ENCODE measurements at regions not wholly inside any gene's neighbourhood (a gene's known extent, or its start where the extent isn't known, plus 50 kb on each side); places are given as distances from the start of the nearest gene placed in this dataset.
"Not testable (repeated sequence)": the region's sequence is repeated elsewhere in the genome, so short reads cannot be mapped to it uniquely, and the experiment has no call there.

DNA sequence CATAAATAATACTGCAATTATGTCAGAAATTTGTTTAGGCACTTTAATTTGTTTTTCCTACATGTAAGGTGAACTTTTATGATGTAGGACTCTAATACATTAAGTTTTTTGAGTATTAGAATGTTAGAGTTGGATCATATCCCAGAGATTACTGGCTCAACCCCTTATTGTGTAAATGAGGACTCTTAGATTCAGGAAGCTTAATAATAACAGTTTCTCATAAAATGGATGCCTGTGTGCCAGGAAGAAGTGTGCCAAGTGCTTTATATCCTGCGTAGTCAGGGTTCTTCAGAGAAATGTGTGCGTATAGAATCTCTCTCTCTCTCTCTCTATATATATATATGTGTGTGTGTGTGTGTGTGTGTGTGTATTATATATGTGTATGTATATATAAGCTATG lies 388.5 kb downstream of the CAAP1 start:
- H3K4me3 ChIP-seq (ENCODE audit: low read depth, low read length) = no peak overlapping the region
- CTCF ChIA-PET = interaction anchor here (0.7 kb wide), 1 partner anchor 70 kb away, joined by 3 read pairs; no protein-coding TSS in a partner anchor

DNA sequence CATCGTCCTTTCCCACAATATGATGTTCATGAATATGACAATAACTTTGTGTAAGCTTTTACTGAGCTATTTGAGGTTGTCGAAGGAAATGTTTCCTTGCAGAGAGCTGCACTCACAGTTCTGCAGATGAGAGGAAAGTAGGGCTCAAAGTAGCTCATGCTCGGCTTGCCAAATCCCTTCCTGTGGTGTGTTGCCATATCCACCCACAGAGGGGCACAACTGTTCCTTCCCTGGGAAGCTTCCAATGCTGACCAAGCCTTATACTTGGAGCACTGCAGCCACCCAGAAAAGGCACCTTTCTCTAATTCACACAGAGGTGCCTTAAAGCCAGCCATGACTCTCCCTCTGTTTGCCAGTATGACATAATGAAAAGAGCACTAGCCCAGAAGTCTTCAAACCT lies 390.3 kb downstream of the CAAP1 start:
- TF ChIP-seq ZNF830 (tag by site-specific recombination; IDR thresholded peaks at IDR 0.05; ENCODE audit: low read depth) (no peak), ZFHX2 (tag by site-specific recombination; conservative IDR thresholded peaks at IDR 0.05) (no peak), PRDM1 (tag by site-specific recombination; IDR thresholded peaks at IDR 0.05) (no peak), ZNF133 (tag by site-specific recombination; IDR thresholded peaks at IDR 0.05) (no peak), ZBTB8A (tag by site-specific recombination; IDR thresholded peaks at IDR 0.05) (no peak), ZNF2 (tag by site-specific recombination; IDR thresholded peaks at IDR 0.05) (no peak), ZNF623 (tag by site-specific recombination; IDR thresholded peaks at IDR 0.05) (no peak), ZNF292 (tag by site-specific recombination; IDR thresholded peaks at IDR 0.05; ENCODE audit: borderline replicate concordance, low read depth) (no peak), ZNF48 (tag by site-specific recombination; IDR thresholded peaks at IDR 0.05) (no peak), ZNF350 (tag by site-specific recombination; IDR thresholded peaks at IDR 0.05) (no peak), ZNF514 (tag by site-specific recombination; IDR thresholded peaks at IDR 0.05) (no peak), SP7 (tag by site-specific recombination; IDR thresholded peaks at IDR 0.05) (no peak), ZNF404 (tag by site-specific recombination; IDR thresholded peaks at IDR 0.05) (no peak), ZNF391 (tag by site-specific recombination; IDR thresholded peaks at IDR 0.05; ENCODE audit: borderline replicate concordance, low read depth) (no peak)
- no peak overlapping the region for H3K27ac ChIP-seq (ENCODE audit: extremely low read depth, low read depth, low read length)
- H3K36me3 ChIP-seq (ENCODE audit: control insufficient read depth in 2 of 2, insufficient read depth in 1 of 2, low read length in 2 of 2) = no peaks in the 10 kb centered on the region
- POLR2A ChIA-PET = no interaction called here
- CTCF ChIA-PET = no interaction called here
- no peaks in the 10 kb centered on the region for H3K4me1 ChIP-seq (ENCODE audit: control insufficient read depth, insufficient read depth, low read length)
- H3K9me3 ChIP-seq (ENCODE audit: control insufficient read depth, insufficient read depth, low read depth, low read length) = no peaks in the 10 kb centered on the region
- H3K4me3 ChIP-seq (ENCODE audit: low read depth, low read length) = no peak overlapping the region

More for the DNA sequence above, 388.5 kb downstream of the CAAP1 start:
- no peak overlapping the region for H3K27ac ChIP-seq (ENCODE audit: extremely low read depth, low read depth, low read length)
- no peaks in the 10 kb centered on the region for H3K4me1 ChIP-seq (ENCODE audit: control insufficient read depth, insufficient read depth, low read length)
- no peaks in the 10 kb centered on the region for H3K9me3 ChIP-seq (ENCODE audit: control insufficient read depth, insufficient read depth, low read depth, low read length)
- H3K36me3 ChIP-seq (ENCODE audit: control insufficient read depth in 2 of 2, insufficient read depth in 1 of 2, low read length in 2 of 2) = no peaks in the 10 kb centered on the region
- TF ChIP-seq, protein P1, sequence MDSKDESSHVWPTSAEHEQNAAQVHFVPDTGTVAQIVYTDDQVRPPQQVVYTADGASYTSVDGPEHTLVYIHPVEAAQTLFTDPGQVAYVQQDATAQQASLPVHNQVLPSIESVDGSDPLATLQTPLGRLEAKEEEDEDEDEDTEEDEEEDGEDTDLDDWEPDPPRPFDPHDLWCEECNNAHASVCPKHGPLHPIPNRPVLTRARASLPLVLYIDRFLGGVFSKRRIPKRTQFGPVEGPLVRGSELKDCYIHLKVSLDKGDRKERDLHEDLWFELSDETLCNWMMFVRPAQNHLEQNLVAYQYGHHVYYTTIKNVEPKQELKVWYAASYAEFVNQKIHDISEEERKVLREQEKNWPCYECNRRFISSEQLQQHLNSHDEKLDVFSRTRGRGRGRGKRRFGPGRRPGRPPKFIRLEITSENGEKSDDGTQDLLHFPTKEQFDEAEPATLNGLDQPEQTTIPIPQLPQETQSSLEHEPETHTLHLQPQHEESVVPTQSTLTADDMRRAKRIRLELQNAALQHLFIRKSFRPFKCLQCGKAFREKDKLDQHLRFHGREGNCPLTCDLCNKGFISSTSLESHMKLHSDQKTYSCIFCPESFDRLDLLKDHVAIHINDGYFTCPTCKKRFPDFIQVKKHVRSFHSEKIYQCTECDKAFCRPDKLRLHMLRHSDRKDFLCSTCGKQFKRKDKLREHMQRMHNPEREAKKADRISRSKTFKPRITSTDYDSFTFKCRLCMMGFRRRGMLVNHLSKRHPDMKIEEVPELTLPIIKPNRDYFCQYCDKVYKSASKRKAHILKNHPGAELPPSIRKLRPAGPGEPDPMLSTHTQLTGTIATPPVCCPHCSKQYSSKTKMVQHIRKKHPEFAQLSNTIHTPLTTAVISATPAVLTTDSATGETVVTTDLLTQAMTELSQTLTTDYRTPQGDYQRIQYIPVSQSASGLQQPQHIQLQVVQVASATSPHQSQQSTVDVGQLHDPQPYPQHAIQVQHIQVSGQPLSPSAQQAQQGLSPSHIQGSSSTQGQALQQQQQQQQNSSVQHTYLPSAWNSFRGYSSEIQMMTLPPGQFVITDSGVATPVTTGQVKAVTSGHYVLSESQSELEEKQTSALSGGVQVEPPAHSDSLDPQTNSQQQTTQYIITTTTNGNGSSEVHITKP (tag by site-specific recombination; IDR thresholded peaks at IDR 0.05) = no peak
- no peak for TF ChIP-seq ZNF416 (tag by site-specific recombination; IDR thresholded peaks at IDR 0.05)
- POLR2A ChIA-PET = no interaction called here

DNA sequence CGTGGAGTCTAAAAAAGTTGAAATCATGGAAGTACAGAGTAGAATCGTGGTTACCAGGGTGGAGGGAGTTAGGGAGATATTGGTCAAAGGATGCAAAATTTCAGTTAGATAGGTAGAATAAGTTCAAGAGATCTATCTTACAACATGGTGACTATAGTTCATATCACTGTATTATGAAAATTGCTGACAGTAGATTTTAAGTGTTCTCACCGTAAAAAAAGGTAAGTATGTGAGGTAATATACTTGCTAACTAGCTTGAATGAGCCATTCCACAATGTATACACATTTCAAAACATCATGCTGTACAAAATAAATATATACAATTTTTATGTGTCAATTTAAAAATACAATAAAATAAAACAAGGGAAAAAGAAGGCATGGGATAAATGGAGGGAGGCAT lies 392.1 kb downstream of the CAAP1 start:
- Histone ChIP-seq H3K36me3 (ENCODE audit: control insufficient read depth in 2 of 2, insufficient read depth in 1 of 2, low read length in 2 of 2) (no peaks in the 10 kb centered on the region), H3K4me1 (ENCODE audit: control insufficient read depth, insufficient read depth, low read length) (no peaks in the 10 kb centered on the region), H3K27ac (ENCODE audit: extremely low read depth, low read depth, low read length) (no peak overlapping the region), H3K4me3 (ENCODE audit: low read depth, low read length) (no peak overlapping the region), H3K9me3 (ENCODE audit: control insufficient read depth, insufficient read depth, low read depth, low read length) (no peaks in the 10 kb centered on the region)
- ChIA-PET POLR2A (no interaction called here), CTCF (no interaction called here)
- TF ChIP-seq ZNF544 (tag by site-specific recombination; IDR thresholded peaks at IDR 0.05) (no peak), ZNF350 (tag by site-specific recombination; IDR thresholded peaks at IDR 0.05) (no peak)

DNA sequence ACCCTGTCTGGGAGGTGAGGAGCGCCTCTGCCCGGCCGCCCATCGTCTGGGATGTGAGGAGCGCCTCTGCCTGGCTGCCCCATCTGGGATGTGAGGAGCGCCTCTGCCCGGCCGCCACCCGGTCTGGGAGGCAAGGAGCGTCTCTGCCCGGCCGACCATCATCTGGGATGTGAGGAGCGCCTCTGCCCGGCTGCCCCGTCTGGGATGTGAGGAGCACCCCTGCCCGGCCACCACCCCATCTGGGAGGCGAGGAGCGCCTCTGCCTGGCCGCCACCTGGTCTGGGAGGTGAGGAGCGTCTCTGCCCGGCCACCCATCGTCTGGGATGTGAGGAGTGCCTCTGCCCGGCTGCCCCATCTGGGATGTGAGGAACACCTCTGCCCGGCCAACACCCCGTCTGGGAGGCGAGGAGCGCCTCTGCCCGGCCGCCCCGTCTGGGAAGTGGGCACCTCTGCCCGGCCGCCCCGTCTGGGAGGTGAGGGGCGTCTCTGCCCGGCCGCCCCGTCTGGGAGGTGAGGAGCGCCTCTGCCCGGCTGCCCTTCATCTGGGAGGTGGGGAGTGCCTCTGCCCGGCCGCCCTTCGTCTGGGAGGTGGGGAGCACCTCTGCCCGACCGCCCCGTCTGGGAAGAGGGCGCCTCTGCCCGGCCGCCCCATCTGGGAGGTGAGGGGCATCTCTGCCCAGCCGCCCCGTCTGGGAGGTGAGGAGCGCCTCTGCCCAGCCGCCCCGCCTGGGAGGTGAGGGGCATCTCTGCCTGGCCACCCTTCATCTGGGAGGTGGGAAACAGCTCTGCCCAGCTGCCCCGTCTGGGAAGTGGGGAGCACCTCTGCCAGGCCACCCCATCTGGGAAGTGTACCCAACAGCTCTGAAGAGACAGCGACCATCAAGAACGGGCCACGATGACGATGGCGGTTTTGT lies 399.7 kb downstream of the CAAP1 start:
- H3K9me3 ChIP-seq (ENCODE audit: control insufficient read depth, insufficient read depth, low read depth, low read length); H3K4me3 ChIP-seq (ENCODE audit: low read depth, low read length); H3K36me3 ChIP-seq (ENCODE audit: control insufficient read depth in 2 of 2, insufficient read depth in 1 of 2, low read length in 2 of 2); H3K27ac ChIP-seq (ENCODE audit: extremely low read depth, low read depth, low read length); POLR2A ChIA-PET; CTCF ChIA-PET; H3K4me1 ChIP-seq (ENCODE audit: control insufficient read depth, insufficient read depth, low read length): not testable (repeated sequence)

DNA sequence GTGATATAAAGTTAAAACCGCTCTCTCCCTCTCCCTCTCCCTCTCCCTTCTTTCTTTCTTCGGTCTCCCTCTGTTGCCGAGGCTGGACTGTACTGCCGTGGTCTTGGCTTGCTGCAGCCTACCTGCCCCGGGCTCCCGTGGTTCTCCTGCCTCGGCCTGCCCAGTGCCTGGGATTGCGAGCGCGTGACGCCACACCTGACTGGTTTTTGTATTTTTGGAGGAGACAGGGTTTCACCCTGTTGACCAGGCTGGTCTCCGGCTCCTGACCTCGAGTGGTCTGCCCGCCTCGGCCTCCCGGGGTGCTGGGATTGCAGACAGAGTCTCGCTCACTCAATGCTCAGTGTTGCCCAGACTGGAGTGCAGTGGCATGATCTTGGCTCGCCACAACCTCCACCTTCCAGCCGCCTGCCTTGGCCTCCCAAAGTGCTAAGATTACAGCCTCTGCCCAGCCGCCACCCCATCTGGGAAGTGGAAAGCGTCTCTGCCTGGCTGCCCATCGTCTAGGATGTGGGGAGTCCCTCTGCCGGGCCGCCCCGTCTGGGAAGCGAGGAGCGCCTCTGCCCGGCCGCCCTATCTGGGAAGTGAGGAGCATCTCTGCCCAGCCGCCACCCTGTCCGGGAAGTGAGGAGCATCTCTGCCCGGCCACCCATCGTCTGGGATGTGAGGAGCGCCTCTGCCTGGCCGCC lies 400.5 kb downstream of the CAAP1 start:
- H3K4me1 ChIP-seq (ENCODE audit: control insufficient read depth, insufficient read depth, low read length); H3K9me3 ChIP-seq (ENCODE audit: control insufficient read depth, insufficient read depth, low read depth, low read length); H3K36me3 ChIP-seq (ENCODE audit: control insufficient read depth in 2 of 2, insufficient read depth in 1 of 2, low read length in 2 of 2); POLR2A ChIA-PET; CTCF ChIA-PET; H3K27ac ChIP-seq (ENCODE audit: extremely low read depth, low read depth, low read length); H3K4me3 ChIP-seq (ENCODE audit: low read depth, low read length): not testable (repeated sequence)

Measured in HEK293 (cell line).